ENCODE measurements at regions not wholly inside any gene's neighbourhood (a gene's known extent, or its start where the extent isn't known, plus 50 kb on each side); places are given as distances from the start of the nearest gene placed in this dataset.

DNA sequence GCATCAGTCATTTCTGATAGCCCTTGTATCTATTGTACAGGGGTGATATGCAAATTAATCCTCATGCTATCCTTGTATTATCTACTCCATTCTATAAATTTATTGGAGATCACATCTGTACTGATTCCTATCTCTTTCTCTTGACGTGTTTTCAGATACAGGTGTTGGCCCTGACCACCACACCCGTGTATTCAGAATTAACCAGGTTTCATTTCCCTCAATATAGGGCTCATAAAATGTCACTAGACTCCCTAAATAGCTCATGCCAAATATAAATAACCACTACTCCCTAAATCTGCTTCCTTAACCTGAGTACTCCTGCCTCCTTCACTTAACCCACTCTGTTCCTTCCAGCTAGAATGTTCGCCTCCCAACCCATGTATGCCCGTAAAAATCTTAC lies 522.8 kb upstream of the KLF4 start:
- H3K36me3 ChIP-seq, result no peaks in the 10 kb centered on the region
- no peaks in the 10 kb centered on the region for H3K4me1 ChIP-seq
- H3K9me3 ChIP-seq, result no peaks in the 10 kb centered on the region
- 66% methylated on average over 4 of the region's 4 CpGs for WGBS (ENCODE audit: insufficient coverage, low coverage, low lambda C conversion rate, missing lambda C conversion rate)
- DNase-seq (no peak), ATAC-seq (no peak)
- H3K27ac ChIP-seq, result no peak overlapping the region
- no peak overlapping the region for H3K4me3 ChIP-seq
- intact Hi-C loops (cut with DNase I), result no loop called here
- TF ChIP-seq POLR2A (IDR thresholded peaks at IDR 0.05), result no peak
- H3K27me3 ChIP-seq, result no peaks in the 10 kb centered on the region

GRCh38 chr9:108003526-108003925 lies 514.0 kb upstream of the KLF4 start:
- no peak overlapping the region for H3K27ac ChIP-seq

DNA sequence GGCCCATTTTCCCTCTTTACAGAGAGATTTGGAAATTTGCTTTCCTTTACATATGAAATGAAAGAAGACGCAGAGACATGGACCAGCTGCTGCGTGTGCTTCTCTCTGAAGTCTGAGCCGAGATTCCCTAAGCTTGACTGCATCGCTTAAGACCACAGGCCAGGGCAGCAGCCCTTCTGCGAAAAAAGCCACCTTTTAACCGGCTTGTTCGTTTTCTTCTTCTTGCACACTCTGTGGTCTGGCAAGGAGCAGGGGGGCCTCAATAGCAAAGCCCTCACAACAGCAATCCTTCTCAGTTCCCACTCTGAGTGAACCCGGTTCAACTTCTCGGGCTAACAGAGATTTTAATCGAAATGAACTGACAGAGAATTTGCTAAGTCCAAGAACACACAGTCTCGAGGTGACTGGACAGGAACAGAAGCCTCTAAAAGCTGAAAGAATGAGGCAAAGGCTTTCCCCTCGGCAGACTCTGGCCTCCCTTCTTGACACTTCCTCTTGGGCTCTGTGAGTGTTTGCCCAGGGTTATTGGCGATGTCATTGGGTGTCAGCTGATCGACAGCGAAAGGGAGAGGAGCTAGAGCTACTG lies 512.9 kb upstream of the KLF4 start:
- peak in 3 of 4 donors; percentile 37 to 67 (median 45) for ATAC-seq
- TF ChIP-seq, protein P1, sequence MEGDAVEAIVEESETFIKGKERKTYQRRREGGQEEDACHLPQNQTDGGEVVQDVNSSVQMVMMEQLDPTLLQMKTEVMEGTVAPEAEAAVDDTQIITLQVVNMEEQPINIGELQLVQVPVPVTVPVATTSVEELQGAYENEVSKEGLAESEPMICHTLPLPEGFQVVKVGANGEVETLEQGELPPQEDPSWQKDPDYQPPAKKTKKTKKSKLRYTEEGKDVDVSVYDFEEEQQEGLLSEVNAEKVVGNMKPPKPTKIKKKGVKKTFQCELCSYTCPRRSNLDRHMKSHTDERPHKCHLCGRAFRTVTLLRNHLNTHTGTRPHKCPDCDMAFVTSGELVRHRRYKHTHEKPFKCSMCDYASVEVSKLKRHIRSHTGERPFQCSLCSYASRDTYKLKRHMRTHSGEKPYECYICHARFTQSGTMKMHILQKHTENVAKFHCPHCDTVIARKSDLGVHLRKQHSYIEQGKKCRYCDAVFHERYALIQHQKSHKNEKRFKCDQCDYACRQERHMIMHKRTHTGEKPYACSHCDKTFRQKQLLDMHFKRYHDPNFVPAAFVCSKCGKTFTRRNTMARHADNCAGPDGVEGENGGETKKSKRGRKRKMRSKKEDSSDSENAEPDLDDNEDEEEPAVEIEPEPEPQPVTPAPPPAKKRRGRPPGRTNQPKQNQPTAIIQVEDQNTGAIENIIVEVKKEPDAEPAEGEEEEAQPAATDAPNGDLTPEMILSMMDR (IDR thresholded peaks at IDR 0.05), result no peak
- no peak for TF ChIP-seq POLR2A (IDR thresholded peaks at IDR 0.05)

More at GRCh38 chr9:108003526-108003925, 514.0 kb upstream of the KLF4 start:
- intact Hi-C loops (cut with DNase I), result no loop called here
- Histone ChIP-seq H3K9me3 (no peaks in the 10 kb centered on the region), H3K4me3 (no peak overlapping the region), H3K27me3 (no peaks in the 10 kb centered on the region), H3K4me1 (no peaks in the 10 kb centered on the region), H3K36me3 (no peaks in the 10 kb centered on the region)
- 58% methylated on average over 5 of the region's 5 CpGs for whole genome bisulfite sequencing (ENCODE audit: insufficient coverage, low coverage, low lambda C conversion rate, missing lambda C conversion rate)
- DNase-seq (no peak), ATAC-seq (no peak)
- no peak for TF ChIP-seq POLR2A (IDR thresholded peaks at IDR 0.05)
- TF ChIP-seq, protein P1 (IDR thresholded peaks at IDR 0.05), result no peak

DNA sequence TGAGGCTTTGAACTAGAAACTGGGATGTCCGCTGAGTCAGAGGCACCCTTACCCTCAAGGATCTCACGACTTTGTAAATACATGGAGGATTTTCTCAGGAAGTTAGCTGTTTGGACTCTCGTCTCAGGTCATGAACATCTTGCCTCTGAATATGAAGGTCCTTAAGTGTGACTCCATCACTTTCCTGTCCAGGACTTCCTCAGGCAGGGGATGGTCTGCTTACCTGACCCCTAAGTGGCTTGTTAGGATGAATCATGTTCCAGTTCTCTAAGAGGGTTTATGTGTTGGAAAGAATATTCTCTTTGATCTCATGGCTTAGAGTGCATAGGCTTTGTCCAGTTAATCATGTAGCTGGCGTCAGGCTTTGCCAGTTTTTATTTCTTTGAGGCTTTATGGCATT lies 511.7 kb upstream of the KLF4 start:
- Histone ChIP-seq H3K4me3 (no peak overlapping the region), H3K9me3 (no peaks in the 10 kb centered on the region), H3K27ac (no peak overlapping the region), H3K27me3 (no peaks in the 10 kb centered on the region), H3K4me1 (no peaks in the 10 kb centered on the region), H3K36me3 (no peaks in the 10 kb centered on the region)
- intact Hi-C loops (cut with DNase I), result no loop called here
- DNase-seq (no peak), ATAC-seq (no peak)
- TF ChIP-seq, protein P1 (IDR thresholded peaks at IDR 0.05), result no peak
- TF ChIP-seq POLR2A (IDR thresholded peaks at IDR 0.05), result no peak
- WGBS (ENCODE audit: insufficient coverage, low coverage, low lambda C conversion rate, missing lambda C conversion rate), result 66% methylated on average over 4 of the region's 4 CpGs

More for the DNA sequence above, 512.9 kb upstream of the KLF4 start:
- H3K9me3 ChIP-seq, result no peaks in the 10 kb centered on the region
- H3K4me1 ChIP-seq, result no peaks in the 10 kb centered on the region
- intact Hi-C loops (cut with DNase I), result no loop called here
- WGBS (ENCODE audit: insufficient coverage, low coverage, low lambda C conversion rate, missing lambda C conversion rate), result 48% methylated on average over 14 of the region's 15 CpGs
- no peak overlapping the region for H3K4me3 ChIP-seq
- no peak overlapping the region for H3K27ac ChIP-seq
- H3K36me3 ChIP-seq, result no peaks in the 10 kb centered on the region
- DNase-seq, result no peak
- no peaks in the 10 kb centered on the region for H3K27me3 ChIP-seq

GRCh38 chr9:107999890-108000289 lies 510.3 kb upstream of the KLF4 start:
- no peak for ATAC-seq
- DNase-seq, result no peak
- no peak for TF ChIP-seq POLR2A (IDR thresholded peaks at IDR 0.05)
- Histone ChIP-seq H3K4me3 (no peak overlapping the region), H3K4me1 (no peaks in the 10 kb centered on the region), H3K36me3 (no peaks in the 10 kb centered on the region), H3K9me3 (no peaks in the 10 kb centered on the region), H3K27ac (no peak overlapping the region), H3K27me3 (no peaks in the 10 kb centered on the region)
- intact Hi-C loops (cut with DNase I), result no loop called here
- WGBS (ENCODE audit: insufficient coverage, low coverage, low lambda C conversion rate, missing lambda C conversion rate), result 80% methylated on average over 2 of the region's 2 CpGs

All from right lobe of liver (tissue), 6 donors.